Keratinocyte (primary cell): ENCODE measurements at regions not wholly inside any gene's neighbourhood (a gene's known extent, or its start where the extent isn't known, plus 50 kb on each side); places are given as distances from the start of the nearest gene placed in this dataset.

Experiments
- DNase-seq: peaks from one replicate; pipeline ENCODE4 v3.0.0-alpha.2; 2011; ENCODE audit warnings: low read depth, missing footprints, low spot score
- FAIRE-seq: peaks from 2 replicates; lab custom pipeline; 2011; peaks lifted over from hg19 to GRCh38; lab: Jason Lieb, UNC
- H2AFZ ChIP-seq: 2 replicates; pipeline ENCODE4 v1.6.0; 2012; ENCODE audit warnings: low read length, control low read depth, inconsistent platforms; ENCODE audit not compliant: control insufficient read depth
- H3K27ac ChIP-seq: 2 replicates; pipeline ENCODE4 v1.5.1; 2011; ENCODE audit warnings: low read length; ENCODE audit not compliant: control insufficient read depth, insufficient read depth
- H3K27me3 ChIP-seq: 3 replicates; pipeline ENCODE4 v1.6.0; 2011; ENCODE audit warnings: low read length; ENCODE audit not compliant: control insufficient read depth, insufficient read depth; ENCODE audit errors: extremely low read depth
- H3K36me3 ChIP-seq, 2 experiments: 2 replicates in 1 of 2; 3 replicates in 1 of 2; pipeline ENCODE4 v1.5.1; 2011; ENCODE audit warnings: low read length in 2 of 2, mild to moderate bottlenecking in 1 of 2; ENCODE audit not compliant: control insufficient read depth in 2 of 2, insufficient read depth in 2 of 2; ENCODE audit errors: extremely low read depth in 1 of 2
- H3K4me1 ChIP-seq: 3 replicates; pipeline ENCODE4 v1.5.1; 2011; ENCODE audit warnings: low read length; ENCODE audit not compliant: control insufficient read depth, insufficient read depth; ENCODE audit errors: extremely low read depth
- H3K4me2 ChIP-seq: 3 replicates; pipeline ENCODE4 v1.6.0; 2011; ENCODE audit warnings: low read depth, low read length; ENCODE audit not compliant: control insufficient read depth, insufficient read depth; ENCODE audit errors: extremely low read depth
- H3K4me3 ChIP-seq, 3 experiments: fragments of 200-600 bp in 1 of 3; sonication (generic) in 1 of 3; 2 replicates in 2 of 3; 3 replicates in 1 of 3; pipeline ENCODE4 v1.5.1; 2011 to 2016; ENCODE audit warnings: low read length in 3 of 3, mild to moderate bottlenecking in 3 of 3, control low read depth in 2 of 3, inconsistent platforms in 1 of 3, low read depth in 1 of 3, mixed read lengths in 1 of 3, mixed run types in 1 of 3, moderate library complexity in 1 of 3; ENCODE audit not compliant: control insufficient read depth in 2 of 3, insufficient read depth in 2 of 3; ENCODE audit errors: extremely low read depth in 1 of 3
- H3K79me2 ChIP-seq: 2 replicates; pipeline ENCODE4 v1.6.0; 2012; ENCODE audit warnings: low read length; ENCODE audit not compliant: control insufficient read depth, insufficient read depth
- H3K9ac ChIP-seq: 3 replicates; pipeline ENCODE4 v1.6.0; 2011; ENCODE audit warnings: low read length; ENCODE audit not compliant: control insufficient read depth, insufficient read depth; ENCODE audit errors: extremely low read depth
- H3K9me1 ChIP-seq: 3 replicates; pipeline ENCODE4 v1.6.0; 2011; ENCODE audit warnings: low read length; ENCODE audit not compliant: control insufficient read depth, insufficient read depth; ENCODE audit errors: extremely low read depth
- H3K9me3 ChIP-seq: 2 replicates; pipeline ENCODE4 v1.5.1; 2012; ENCODE audit warnings: low read depth, low read length; ENCODE audit not compliant: control insufficient read depth
- H4K20me1 ChIP-seq: 3 replicates; pipeline ENCODE4 v1.6.0; 2011; ENCODE audit warnings: low read length; ENCODE audit not compliant: control insufficient read depth, insufficient read depth; ENCODE audit errors: extremely low read depth
- CTCF ChIP-seq, 3 experiments: IDR thresholded peaks in 1 of 3; conservative IDR thresholded peaks in 1 of 3; optimal IDR thresholded peaks in 1 of 3; 2 replicates in 2 of 3; 3 replicates in 1 of 3; pipeline versions ENCODE3 to v1.5.1; 2011; ENCODE audit warnings: low read length in 3 of 3, mild to moderate bottlenecking in 3 of 3, moderate library complexity in 2 of 3, control low read depth in 1 of 3, inconsistent platforms in 1 of 3; ENCODE audit not compliant: insufficient read depth in 2 of 3; ENCODE audit errors: extremely low read depth in 1 of 3
- EZH2 ChIP-seq: IDR thresholded peaks from one replicate; pipeline ENCODE4 v1.6.1; 2012; ENCODE audit warnings: inconsistent platforms, mild to moderate bottlenecking, low read length, moderate library complexity
- dilution Hi-C: fragments of 300-500 bp; cut with MboI; formaldehyde crosslinking; loops from one replicate; pipeline ENCODE4 v1.7.0; 2020; ENCODE audit warnings: low sequenced_read_pairs; ENCODE audit not compliant: extremely low pct_ligation_motif_present

DNA sequence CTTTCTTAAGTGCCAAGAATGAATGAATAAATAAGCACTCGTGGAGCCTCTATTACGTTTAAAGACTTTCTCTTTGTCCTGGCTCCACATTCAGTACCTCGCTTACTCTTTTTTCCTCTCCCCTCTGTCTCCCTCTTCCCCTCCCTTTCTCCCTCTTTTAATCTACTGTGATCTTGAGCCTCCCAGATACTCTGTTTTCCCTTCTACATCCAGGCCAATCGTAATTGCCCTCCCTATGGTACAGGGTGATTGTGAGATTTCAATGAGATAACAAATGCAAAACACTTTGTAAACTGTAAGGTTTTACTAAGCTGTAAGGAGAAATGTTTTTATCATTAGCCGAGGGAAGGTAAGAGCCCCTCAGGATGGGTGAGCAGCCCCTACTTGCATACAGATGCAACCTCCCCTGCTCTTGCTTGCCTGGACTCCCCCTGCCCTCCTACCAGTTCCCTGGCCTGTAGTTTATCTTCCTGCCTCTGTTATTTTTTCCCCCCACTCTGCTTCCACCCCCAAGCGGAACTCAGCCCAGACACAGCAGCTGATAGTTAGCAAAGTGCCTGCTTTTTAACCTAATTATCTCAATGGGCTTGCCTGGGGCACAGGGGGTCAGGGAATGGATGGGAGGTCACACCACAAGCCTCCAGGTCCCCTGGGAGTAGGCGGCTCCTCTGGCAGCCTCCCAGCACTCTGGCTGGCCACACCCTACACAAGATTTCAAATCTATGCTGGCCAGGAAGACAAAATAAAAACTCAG, 76.9 kb upstream of the CADM1 start:
- peaks cover 6% of the 10 kb centered on the region for H3K4me1 ChIP-seq
- no peak overlapping the region for H3K4me3 ChIP-seq
- H3K36me3 ChIP-seq: no peaks in the 10 kb centered on the region
- no peak for TF ChIP-seq CTCF (optimal IDR thresholded peaks at IDR 0.05 in 1 of 3, IDR thresholded peaks at IDR 0.05 in 1 of 3, conservative IDR thresholded peaks at IDR 0.05 in 1 of 3; ENCODE audit: extremely low read depth in 1 of 3, insufficient read depth in 2 of 3, low read length in 3 of 3)
- no peak for TF ChIP-seq EZH2
- H3K9ac ChIP-seq: no peak overlapping the region
- no peaks in the 10 kb centered on the region for H3K9me3 ChIP-seq
- no peaks in the 10 kb centered on the region for H3K79me2 ChIP-seq
- H3K27me3 ChIP-seq: no peaks in the 10 kb centered on the region
- H3K4me2 ChIP-seq: no peak overlapping the region
- no peaks in the 10 kb centered on the region for H3K9me1 ChIP-seq
- no peak overlapping the region for H2AFZ ChIP-seq
- H3K27ac ChIP-seq: no peak overlapping the region
- no peaks in the 10 kb centered on the region for H4K20me1 ChIP-seq
- DNase-seq (no peak), FAIRE-seq (no peak)
- dilution Hi-C loops: no loop called here

DNA sequence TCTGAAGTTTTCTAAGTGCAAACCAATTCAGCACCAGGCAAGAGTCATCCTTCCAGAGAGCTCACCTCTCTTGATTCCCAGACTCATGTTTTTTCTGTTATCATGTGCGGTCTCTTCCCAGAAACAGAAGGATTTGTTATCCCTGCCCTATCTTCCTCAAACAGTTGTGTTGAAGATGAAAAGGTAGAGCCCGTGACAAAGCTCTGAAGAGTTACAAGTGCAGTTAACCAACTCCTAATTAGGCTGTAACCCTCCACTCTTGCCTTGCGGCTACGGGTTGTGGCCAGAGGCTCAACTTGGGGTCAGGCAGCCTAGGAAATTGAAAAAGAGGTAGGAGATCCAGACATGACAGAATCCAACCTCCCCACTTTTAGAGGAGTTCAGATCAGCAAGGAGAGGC, 76.2 kb upstream of the CADM1 start:
- Histone ChIP-seq H4K20me1 (no peaks in the 10 kb centered on the region), H3K36me3 (no peaks in the 10 kb centered on the region), H3K9me1 (no peaks in the 10 kb centered on the region), H3K27ac (no peak overlapping the region), H3K4me1 (peaks cover 7% of the 10 kb centered on the region), H3K79me2 (no peaks in the 10 kb centered on the region), H2AFZ (no peak overlapping the region), H3K4me3 (no peak overlapping the region), H3K4me2 (no peak overlapping the region), H3K27me3 (no peaks in the 10 kb centered on the region), H3K9ac (no peak overlapping the region), H3K9me3 (no peaks in the 10 kb centered on the region)
- TF ChIP-seq CTCF (optimal IDR thresholded peaks at IDR 0.05 in 1 of 3, IDR thresholded peaks at IDR 0.05 in 1 of 3, conservative IDR thresholded peaks at IDR 0.05 in 1 of 3; ENCODE audit: extremely low read depth in 1 of 3, insufficient read depth in 2 of 3, low read length in 3 of 3) (no peak), EZH2 (no peak)
- FAIRE-seq (no peak), DNase-seq (no peak)
- dilution Hi-C loops: no loop called here
